ENCODE measurements at regions not wholly inside any gene's neighbourhood (a gene's known extent, or its start where the extent isn't known, plus 50 kb on each side); places are given as distances from the start of the nearest gene placed in this dataset.

DNA sequence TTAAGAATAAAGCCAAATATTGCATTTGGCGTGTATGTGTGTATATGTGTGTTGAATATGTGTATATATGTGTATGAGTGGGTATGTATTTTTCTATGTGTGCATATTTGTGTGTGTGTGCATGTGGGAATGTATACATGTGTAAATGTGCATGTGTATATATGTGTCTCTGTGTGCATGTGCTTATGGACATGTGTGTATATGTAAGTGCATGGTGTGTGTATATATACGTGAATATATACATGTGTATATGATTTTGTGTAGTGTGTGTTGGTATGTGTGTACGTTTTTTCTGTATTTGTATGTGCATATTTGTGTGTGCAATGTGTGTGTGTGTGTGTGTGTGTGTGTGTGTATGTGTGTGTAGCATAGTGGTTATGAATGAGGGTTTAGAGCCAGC, 1021.0 kb downstream of the AACS start:
- TF ChIP-seq, protein P1, sequence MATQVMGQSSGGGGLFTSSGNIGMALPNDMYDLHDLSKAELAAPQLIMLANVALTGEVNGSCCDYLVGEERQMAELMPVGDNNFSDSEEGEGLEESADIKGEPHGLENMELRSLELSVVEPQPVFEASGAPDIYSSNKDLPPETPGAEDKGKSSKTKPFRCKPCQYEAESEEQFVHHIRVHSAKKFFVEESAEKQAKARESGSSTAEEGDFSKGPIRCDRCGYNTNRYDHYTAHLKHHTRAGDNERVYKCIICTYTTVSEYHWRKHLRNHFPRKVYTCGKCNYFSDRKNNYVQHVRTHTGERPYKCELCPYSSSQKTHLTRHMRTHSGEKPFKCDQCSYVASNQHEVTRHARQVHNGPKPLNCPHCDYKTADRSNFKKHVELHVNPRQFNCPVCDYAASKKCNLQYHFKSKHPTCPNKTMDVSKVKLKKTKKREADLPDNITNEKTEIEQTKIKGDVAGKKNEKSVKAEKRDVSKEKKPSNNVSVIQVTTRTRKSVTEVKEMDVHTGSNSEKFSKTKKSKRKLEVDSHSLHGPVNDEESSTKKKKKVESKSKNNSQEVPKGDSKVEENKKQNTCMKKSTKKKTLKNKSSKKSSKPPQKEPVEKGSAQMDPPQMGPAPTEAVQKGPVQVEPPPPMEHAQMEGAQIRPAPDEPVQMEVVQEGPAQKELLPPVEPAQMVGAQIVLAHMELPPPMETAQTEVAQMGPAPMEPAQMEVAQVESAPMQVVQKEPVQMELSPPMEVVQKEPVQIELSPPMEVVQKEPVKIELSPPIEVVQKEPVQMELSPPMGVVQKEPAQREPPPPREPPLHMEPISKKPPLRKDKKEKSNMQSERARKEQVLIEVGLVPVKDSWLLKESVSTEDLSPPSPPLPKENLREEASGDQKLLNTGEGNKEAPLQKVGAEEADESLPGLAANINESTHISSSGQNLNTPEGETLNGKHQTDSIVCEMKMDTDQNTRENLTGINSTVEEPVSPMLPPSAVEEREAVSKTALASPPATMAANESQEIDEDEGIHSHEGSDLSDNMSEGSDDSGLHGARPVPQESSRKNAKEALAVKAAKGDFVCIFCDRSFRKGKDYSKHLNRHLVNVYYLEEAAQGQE (IDR thresholded peaks at IDR 0.05; ENCODE audit: borderline replicate concordance): no peak
- TF ChIP-seq, protein P2, sequence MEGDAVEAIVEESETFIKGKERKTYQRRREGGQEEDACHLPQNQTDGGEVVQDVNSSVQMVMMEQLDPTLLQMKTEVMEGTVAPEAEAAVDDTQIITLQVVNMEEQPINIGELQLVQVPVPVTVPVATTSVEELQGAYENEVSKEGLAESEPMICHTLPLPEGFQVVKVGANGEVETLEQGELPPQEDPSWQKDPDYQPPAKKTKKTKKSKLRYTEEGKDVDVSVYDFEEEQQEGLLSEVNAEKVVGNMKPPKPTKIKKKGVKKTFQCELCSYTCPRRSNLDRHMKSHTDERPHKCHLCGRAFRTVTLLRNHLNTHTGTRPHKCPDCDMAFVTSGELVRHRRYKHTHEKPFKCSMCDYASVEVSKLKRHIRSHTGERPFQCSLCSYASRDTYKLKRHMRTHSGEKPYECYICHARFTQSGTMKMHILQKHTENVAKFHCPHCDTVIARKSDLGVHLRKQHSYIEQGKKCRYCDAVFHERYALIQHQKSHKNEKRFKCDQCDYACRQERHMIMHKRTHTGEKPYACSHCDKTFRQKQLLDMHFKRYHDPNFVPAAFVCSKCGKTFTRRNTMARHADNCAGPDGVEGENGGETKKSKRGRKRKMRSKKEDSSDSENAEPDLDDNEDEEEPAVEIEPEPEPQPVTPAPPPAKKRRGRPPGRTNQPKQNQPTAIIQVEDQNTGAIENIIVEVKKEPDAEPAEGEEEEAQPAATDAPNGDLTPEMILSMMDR (IDR thresholded peaks at IDR 0.05; ENCODE audit: poor library complexity, severe bottlenecking): no peak
- TF ChIP-seq EP300 (conservative IDR thresholded peaks at IDR 0.05; ENCODE audit: poor library complexity, severe bottlenecking) (no peak), TAF1 (IDR thresholded peaks at IDR 0.05; ENCODE audit: low read depth) (no peak), EZH2 (IDR thresholded peaks at IDR 0.05; ENCODE audit: borderline replicate concordance, insufficient read depth, low read length, poor library complexity, severe bottlenecking) (no peak), SMC3 (conservative IDR thresholded peaks at IDR 0.05; ENCODE audit: poor library complexity) (no peak)
